Colonic mucosa (tissue), 4 donors: ENCODE measurements at regions not wholly inside any gene's neighbourhood (a gene's known extent, or its start where the extent isn't known, plus 50 kb on each side); places are given as distances from the start of the nearest gene placed in this dataset.

Experiments
- DNase-seq: peaks from one replicate; pipeline ENCODE4 v3.0.0-alpha.2; 2020
- H3K27ac ChIP-seq: fragments of 200-600 bp; one replicate; pipeline ENCODE4 v1.8.0; 2021
- H3K27me3 ChIP-seq: fragments of 200-600 bp; one replicate; pipeline ENCODE4 v1.8.0; 2021
- H3K36me3 ChIP-seq: fragments of 200-600 bp; one replicate; pipeline ENCODE4 v1.8.0; 2021
- H3K4me1 ChIP-seq: fragments of 200-600 bp; one replicate; pipeline ENCODE4 v1.8.0; 2021; ENCODE audit warnings: mild to moderate bottlenecking
- H3K4me3 ChIP-seq: fragments of 200-600 bp; one replicate; pipeline ENCODE4 v1.8.0; 2021
- H3K9ac ChIP-seq, 2 donors: one replicate each; pipeline ENCODE4 v1.7.0; 2013; ENCODE audit warnings: control low read depth in 2 of 2, low read depth in 2 of 2, low read length in 2 of 2
- H3K9me3 ChIP-seq: fragments of 200-600 bp; one replicate; pipeline ENCODE4 v1.8.0; 2021
- intact Hi-C: fragments of 100-400 bp; cut with DNase I; formaldehyde crosslinking; loops from one replicate; pipeline ENCODE4 v1.14.1; 2022
- TF ChIP-seq, protein P1 (sequence below): fragments of 200-600 bp; IDR thresholded peaks from one replicate; pipeline ENCODE4 v1.8.0; 2022; ENCODE audit warnings: antibody characterized with exemption, mild to moderate bottlenecking
- donor health status: healthy.
- donor health status: DM: no; HTN: no; CAD: no.
- donor health status: DM: no; HTN: no; CAD: no.

DNA sequence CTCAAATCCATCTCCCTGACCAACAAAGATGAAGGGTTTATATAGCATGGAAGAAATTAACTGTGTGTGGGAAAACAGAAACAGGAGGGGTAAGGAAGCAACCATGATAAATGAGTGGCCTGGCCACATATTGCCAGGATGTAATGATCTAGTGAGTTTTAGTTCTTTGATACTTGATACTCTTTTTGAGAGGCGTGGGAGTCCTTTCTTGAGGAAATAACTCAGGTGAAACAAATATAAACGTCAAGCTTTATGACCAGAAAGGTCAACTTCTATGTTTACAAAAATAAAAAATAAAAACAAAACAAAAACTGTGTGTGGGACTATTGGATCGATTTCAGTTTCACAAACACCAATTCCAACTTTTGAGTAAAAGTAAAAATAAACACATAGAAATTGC is 860.8 kb upstream of the B3GALT2 start:
- Histone ChIP-seq H3K9me3 (no peaks in the 10 kb centered on the region), H3K4me1 (no peaks in the 10 kb centered on the region), H3K9ac (no peak overlapping the region), H3K4me3 (no peak overlapping the region), H3K36me3 (no peaks in the 10 kb centered on the region), H3K27ac (no peak overlapping the region), H3K27me3 (no peaks in the 10 kb centered on the region)
- no peak for DNase-seq
- TF ChIP-seq, protein P1, sequence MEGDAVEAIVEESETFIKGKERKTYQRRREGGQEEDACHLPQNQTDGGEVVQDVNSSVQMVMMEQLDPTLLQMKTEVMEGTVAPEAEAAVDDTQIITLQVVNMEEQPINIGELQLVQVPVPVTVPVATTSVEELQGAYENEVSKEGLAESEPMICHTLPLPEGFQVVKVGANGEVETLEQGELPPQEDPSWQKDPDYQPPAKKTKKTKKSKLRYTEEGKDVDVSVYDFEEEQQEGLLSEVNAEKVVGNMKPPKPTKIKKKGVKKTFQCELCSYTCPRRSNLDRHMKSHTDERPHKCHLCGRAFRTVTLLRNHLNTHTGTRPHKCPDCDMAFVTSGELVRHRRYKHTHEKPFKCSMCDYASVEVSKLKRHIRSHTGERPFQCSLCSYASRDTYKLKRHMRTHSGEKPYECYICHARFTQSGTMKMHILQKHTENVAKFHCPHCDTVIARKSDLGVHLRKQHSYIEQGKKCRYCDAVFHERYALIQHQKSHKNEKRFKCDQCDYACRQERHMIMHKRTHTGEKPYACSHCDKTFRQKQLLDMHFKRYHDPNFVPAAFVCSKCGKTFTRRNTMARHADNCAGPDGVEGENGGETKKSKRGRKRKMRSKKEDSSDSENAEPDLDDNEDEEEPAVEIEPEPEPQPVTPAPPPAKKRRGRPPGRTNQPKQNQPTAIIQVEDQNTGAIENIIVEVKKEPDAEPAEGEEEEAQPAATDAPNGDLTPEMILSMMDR, result no peak
- intact Hi-C loops, result no loop called here

DNA sequence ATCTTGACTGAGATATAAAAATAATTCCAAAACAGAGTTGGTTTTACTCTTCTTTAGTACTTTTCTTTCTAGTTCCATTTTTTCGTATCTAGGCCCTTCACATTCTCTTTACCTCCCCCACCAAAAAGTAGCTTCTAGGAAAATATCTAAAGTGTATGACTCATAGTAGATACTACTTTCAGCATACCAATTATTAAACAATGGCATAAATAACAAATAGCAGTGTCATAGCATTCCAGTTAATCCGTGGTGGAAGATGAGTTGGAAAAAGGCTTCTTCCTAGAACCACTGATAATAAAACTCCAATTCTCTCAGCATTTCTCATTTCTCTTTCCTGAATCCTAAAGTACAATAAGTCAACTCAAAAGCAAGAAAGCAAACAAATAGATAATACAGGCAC is 859.0 kb upstream of the B3GALT2 start:
- no peak for DNase-seq
- no peaks in the 10 kb centered on the region for H3K9me3 ChIP-seq
- no peaks in the 10 kb centered on the region for H3K4me1 ChIP-seq
- H3K9ac ChIP-seq, result no peak overlapping the region
- no peak overlapping the region for H3K27ac ChIP-seq
- intact Hi-C loops, result no loop called here
- no peaks in the 10 kb centered on the region for H3K36me3 ChIP-seq
- H3K4me3 ChIP-seq, result no peak overlapping the region
- TF ChIP-seq, protein P1, result no peak
- H3K27me3 ChIP-seq, result no peaks in the 10 kb centered on the region

DNA sequence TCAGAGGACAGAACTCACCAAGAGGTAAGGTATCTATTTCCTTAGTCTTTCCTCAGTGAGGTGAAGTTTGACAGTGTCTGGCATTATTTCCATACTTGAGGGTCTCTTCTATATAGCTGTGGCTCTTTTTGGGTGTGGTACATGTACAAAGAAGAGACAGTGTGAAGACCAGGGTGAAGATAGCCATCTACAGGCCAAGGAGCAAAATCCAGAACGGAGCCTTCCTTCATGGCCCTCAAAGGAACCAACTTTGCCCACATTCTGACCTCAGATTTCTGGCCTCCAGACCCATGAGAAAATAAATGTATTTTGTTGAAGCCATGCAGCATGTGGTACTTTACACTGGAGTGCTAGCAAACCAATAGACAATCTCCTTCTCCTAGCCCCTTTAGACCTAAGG is 858.5 kb upstream of the B3GALT2 start:
- Histone ChIP-seq H3K9me3 (no peaks in the 10 kb centered on the region), H3K4me3 (no peak overlapping the region), H3K4me1 (no peaks in the 10 kb centered on the region), H3K27ac (no peak overlapping the region), H3K9ac (no peak overlapping the region), H3K36me3 (no peaks in the 10 kb centered on the region), H3K27me3 (no peaks in the 10 kb centered on the region)
- intact Hi-C loops, result no loop called here
- TF ChIP-seq, protein P1, result no peak
- no peak for DNase-seq

DNA sequence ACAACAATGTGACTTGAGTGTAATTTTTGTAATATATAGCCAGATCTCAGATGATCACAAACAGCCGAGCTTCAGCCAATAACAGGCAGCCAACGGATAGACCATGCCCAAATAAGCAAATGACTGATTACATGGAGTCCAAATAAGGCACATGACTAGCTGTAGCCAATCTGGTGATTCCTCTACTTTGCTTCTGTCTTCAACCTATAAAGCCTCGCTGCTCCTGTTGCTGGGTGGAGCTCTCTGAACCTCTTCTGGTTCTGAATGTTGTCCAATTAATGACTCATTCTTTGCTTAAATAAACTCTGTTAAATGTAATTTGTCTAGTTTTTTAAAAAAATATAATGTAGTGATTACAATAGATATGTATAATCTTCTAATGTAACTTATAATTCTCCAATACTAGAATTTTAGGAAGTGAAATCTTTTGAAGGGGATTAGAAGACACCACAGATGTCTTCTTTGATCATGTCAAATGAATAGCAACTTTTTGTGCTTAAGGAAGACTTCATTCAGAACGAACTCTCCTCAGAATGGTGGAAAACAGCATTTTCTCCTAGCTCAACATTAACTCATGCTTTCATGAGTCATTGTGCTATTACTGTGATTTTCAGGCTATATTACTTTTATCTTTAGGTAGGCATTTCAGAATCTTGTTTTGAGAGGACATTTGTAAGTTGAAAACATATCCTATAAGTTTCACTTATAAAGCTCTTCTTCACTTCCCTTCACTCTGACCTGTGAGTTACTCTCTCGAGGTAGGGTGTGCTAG is 857.8 kb upstream of the B3GALT2 start:
- Histone ChIP-seq H3K9me3 (no peaks in the 10 kb centered on the region), H3K9ac (no peak overlapping the region), H3K4me1 (no peaks in the 10 kb centered on the region), H3K4me3 (no peak overlapping the region), H3K36me3 (no peaks in the 10 kb centered on the region), H3K27me3 (no peaks in the 10 kb centered on the region), H3K27ac (no peak overlapping the region)
- TF ChIP-seq, protein P1, result no peak
- intact Hi-C loops, result no loop called here
- DNase-seq, result no peak

DNA sequence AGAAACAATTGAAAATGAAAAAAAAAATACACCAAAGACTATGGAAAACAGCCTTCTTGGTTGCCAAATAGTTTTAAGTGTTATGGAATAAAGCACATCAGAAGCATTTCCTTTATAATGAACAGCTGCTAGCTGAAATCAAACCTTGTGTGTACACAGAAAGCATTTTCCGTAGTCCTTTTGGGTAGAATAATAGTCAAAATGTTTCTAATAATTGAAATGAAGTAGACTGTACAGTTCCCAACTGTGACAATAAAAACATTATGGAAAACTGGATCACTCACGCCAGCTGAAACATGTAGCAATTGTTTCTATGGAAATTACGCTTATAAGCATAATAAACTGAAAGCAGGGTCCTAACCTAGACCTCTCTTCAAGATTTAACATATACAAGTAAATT is 856.3 kb upstream of the B3GALT2 start:
- DNase-seq, result no peak
- intact Hi-C loops, result no loop called here
- no peak overlapping the region for H3K9ac ChIP-seq
- no peaks in the 10 kb centered on the region for H3K9me3 ChIP-seq
- no peaks in the 10 kb centered on the region for H3K4me1 ChIP-seq
- no peak overlapping the region for H3K27ac ChIP-seq
- TF ChIP-seq, protein P1, result no peak
- H3K27me3 ChIP-seq, result no peaks in the 10 kb centered on the region
- H3K36me3 ChIP-seq, result no peaks in the 10 kb centered on the region
- no peak overlapping the region for H3K4me3 ChIP-seq
